Adrenal gland (tissue), 9 donors: ENCODE measurements at regions not wholly inside any gene's neighbourhood (a gene's known extent, or its start where the extent isn't known, plus 50 kb on each side); places are given as distances from the start of the nearest gene placed in this dataset.
A peak's percentile ranks its signal among the peaks of the same experiment; 100 is the strongest.

ENCODE experiments used
- DNase-seq, 7 donors: peaks; one replicate each; pipeline ENCODE4 v3.0.0-alpha.2; 2019 to 2020
- H3K27ac ChIP-seq, 5 donors: fragments of 200-600 bp; sonication (generic) in 4 of 5; 1 replicate in 3 of 5; 2 replicates in 2 of 5; pipeline versions ENCODE4 v1.5.1 to v1.8.0; 2016 to 2020; ENCODE audit warnings: mild to moderate bottlenecking in 1 of 5
- H3K27me3 ChIP-seq: fragments of 200-600 bp; 2 replicates; pipeline ENCODE4 v1.8.0; 2021
- H3K36me3 ChIP-seq, 2 donors: fragments of 200-600 bp; replicated peaks in 1 of 2; 1 replicate in 1 of 2; 2 replicates in 1 of 2; pipeline versions ENCODE4 v1.5.1 to v1.8.0; 2018 to 2022
- H3K4me1 ChIP-seq, 2 donors: fragments of 200-600 bp; replicated peaks in 1 of 2; 1 replicate in 1 of 2; 2 replicates in 1 of 2; pipeline versions ENCODE4 v1.5.1 to v1.8.0; 2018 to 2021
- H3K4me3 ChIP-seq, 4 donors: fragments of 200-600 bp; sonication (generic) in 3 of 4; one replicate each; pipeline ENCODE4 v1.5.1; 2016 to 2018
- H3K9me3 ChIP-seq, 3 donors: fragments of 200-600 bp; sonication (generic) in 1 of 3; replicated peaks in 1 of 3; 1 replicate in 2 of 3; 2 replicates in 1 of 3; pipeline versions ENCODE4 v1.5.1 to v1.8.0; 2016 to 2021
- POLR2A ChIP-seq, 2 donors: fragments of 450-650 bp; IDR thresholded peaks; one replicate each; pipeline ENCODE4 v1.6.1; 2017; ENCODE audit warnings: antibody characterized with exemption in 2 of 2, mild to moderate bottlenecking in 2 of 2, moderate library complexity in 1 of 2
- WGBS, 4 donors: extraction: QIAGEN DNeasy Blood & Tissue Kit in 2 of 4; methylation state at CpG; one replicate each; pipeline versions ENCODE4 v1.1.5 to v1.1.7; 2013 to 2017; 5-methylcytosine and 5-hydroxymethylcytosine counted together
- intact Hi-C, 2 donors: fragments of 100-400 bp; cut with DNase I; formaldehyde crosslinking; loops; one replicate each; pipeline versions ENCODE4 v1.14.1 to v1.15.0; 2022 to 2023
- TF ChIP-seq, protein P1 (sequence below), 6 experiments: fragments of 450-650 bp in 4 of 6; fragments of 200-600 bp in 2 of 6; sonication (generic) in 1 of 6; IDR thresholded peaks; 1 replicate in 5 of 6; 2 replicates in 1 of 6; pipeline versions ENCODE4 v1.5.1 to v1.8.0; 2016 to 2021; ENCODE audit warnings: antibody characterized with exemption in 6 of 6, mild to moderate bottlenecking in 2 of 6, moderate library complexity in 1 of 6
- donor health status: healthy with polysubstance abuse.
- donor health status: Bipolar disorder and iron deficiency.
- donor health status: DM: yes; HTN: yes; CAD: no.
- donor health status: DM: no; HTN: no; CAD: no.
- donor health status: DM: no; HTN: no; CAD: no.

DNA sequence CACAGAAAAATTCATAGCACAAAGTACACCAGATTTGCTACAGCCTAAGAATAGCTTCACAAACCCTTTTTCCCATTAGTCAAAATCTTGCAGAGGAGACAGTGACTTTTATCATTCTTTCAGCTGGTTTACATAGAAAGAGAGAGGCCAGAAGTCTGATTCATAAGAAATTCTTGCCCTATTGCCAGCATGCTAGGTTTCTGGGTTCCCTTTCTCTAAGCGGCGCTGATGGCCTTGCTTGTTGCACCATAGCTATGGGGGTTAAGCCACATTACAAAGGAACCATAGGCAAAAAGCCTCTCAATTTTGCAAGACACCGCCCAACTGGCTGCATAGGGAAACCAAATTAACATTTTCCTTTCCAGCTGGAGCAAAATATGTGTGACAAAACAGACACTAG, 87.4 kb downstream of the ZNF467 start:
- H3K27ac ChIP-seq = peak overlapping the region in 2 of 5 donors; percentile 18 to 48
- intact Hi-C loops = no loop called here
- H3K27me3 ChIP-seq = peaks cover 8% of the 10 kb centered on the region
- WGBS, 4 donors = 31 to 39% (median 36%) methylated on average over 3 of the region's 3 CpGs
- peaks cover 0 to 7% of the 10 kb centered on the region in 2 donors for H3K4me1 ChIP-seq
- DNase-seq = peak; percentile 27 to 81 (median 70)
- H3K36me3 ChIP-seq = no peaks in the 10 kb centered on the region
- no peaks in the 10 kb centered on the region for H3K9me3 ChIP-seq
- TF ChIP-seq, protein P1, sequence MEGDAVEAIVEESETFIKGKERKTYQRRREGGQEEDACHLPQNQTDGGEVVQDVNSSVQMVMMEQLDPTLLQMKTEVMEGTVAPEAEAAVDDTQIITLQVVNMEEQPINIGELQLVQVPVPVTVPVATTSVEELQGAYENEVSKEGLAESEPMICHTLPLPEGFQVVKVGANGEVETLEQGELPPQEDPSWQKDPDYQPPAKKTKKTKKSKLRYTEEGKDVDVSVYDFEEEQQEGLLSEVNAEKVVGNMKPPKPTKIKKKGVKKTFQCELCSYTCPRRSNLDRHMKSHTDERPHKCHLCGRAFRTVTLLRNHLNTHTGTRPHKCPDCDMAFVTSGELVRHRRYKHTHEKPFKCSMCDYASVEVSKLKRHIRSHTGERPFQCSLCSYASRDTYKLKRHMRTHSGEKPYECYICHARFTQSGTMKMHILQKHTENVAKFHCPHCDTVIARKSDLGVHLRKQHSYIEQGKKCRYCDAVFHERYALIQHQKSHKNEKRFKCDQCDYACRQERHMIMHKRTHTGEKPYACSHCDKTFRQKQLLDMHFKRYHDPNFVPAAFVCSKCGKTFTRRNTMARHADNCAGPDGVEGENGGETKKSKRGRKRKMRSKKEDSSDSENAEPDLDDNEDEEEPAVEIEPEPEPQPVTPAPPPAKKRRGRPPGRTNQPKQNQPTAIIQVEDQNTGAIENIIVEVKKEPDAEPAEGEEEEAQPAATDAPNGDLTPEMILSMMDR (IDR thresholded peaks at IDR 0.05) = no peak
- no peak for TF ChIP-seq POLR2A (IDR thresholded peaks at IDR 0.05)
- no peak overlapping the region for H3K4me3 ChIP-seq

DNA sequence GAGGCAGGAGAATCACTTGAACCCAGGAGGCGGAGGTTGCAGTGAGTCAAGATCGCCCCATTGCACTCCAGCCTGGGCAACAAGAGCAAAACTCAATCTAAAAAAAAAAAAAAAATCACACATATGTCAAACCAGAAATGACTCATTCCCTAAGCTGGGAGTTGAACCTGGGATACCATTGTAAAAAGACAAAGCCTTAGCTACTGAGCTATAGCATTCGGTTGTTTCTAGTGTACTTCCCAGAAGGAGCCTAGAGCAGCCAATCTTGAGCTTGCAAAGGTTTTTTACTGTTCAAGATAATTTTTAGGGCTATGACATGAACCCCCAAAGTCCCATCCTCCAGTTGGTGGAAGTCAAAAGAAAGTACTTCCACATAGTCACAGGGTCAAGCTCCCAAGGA, 87.9 kb downstream of the ZNF467 start:
- H3K27ac ChIP-seq = peak overlapping the region in 2 of 5 donors; percentile 18 to 29
- TF ChIP-seq, protein P1 (IDR thresholded peaks at IDR 0.05) = no peak
- TF ChIP-seq POLR2A (IDR thresholded peaks at IDR 0.05) = no peak
- intact Hi-C loops = no loop called here
- peaks cover 3% of the 10 kb centered on the region for H3K27me3 ChIP-seq
- no peak overlapping the region for H3K4me3 ChIP-seq
- no peaks in the 10 kb centered on the region for H3K36me3 ChIP-seq
- no peaks in the 10 kb centered on the region for H3K9me3 ChIP-seq
- H3K4me1 ChIP-seq = peaks cover 0 to 7% of the 10 kb centered on the region in 2 donors
- WGBS, 4 donors = 85 to 97% (median 92%) methylated on average over 3 of the region's 3 CpGs
- no peak for DNase-seq

DNA sequence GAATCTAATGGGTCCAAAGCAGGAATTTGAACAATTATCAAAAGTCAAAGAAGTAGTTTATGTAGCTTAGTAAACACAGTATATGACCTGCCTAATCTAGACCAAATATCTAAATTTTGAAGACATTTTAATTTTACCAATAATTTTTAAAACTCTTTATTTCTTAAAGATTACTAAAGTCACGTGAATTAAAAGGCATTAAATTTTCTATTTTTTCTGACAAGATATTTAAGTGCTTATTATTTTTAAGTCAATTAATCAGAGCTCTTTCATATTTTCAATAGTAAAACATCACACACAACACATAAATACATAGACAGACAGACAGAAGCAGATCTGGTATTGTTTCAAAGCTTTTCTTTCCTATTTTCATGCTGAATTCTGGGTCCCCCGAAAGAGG, 89.5 kb downstream of the ZNF467 start:
- TF ChIP-seq POLR2A (IDR thresholded peaks at IDR 0.05) = no peak
- TF ChIP-seq, protein P1 (IDR thresholded peaks at IDR 0.05) = no peak
- Histone ChIP-seq H3K36me3 (no peaks in the 10 kb centered on the region), H3K4me3 (no peak overlapping the region), H3K27ac (no peak overlapping the region), H3K9me3 (no peaks in the 10 kb centered on the region), H3K4me1 (peaks cover 0 to 7% of the 10 kb centered on the region in 2 donors), H3K27me3 (no peaks in the 10 kb centered on the region)
- intact Hi-C loops = no loop called here
- WGBS, 4 donors = 76 to 84% (median 79%) methylated on average over 2 of the region's 2 CpGs
- no peak for DNase-seq

DNA sequence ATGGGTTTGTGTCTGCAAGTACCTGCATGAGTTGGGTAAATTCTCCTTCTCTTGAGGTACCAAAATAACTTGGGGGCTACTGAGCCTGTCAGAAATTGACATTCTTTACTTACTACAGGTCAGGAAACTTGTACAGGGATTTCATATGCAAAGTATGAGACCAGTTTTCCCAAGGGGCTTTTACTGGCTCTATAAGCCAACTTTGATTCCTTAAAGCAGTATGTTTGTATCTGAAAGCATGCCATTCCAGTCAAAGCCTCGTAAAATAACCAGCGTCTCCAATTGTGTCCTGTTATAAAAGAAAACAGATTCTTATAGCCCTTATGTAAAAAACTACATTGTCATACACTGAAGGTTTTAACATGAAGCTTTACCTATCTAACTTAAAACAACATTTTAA, 90.2 kb downstream of the ZNF467 start:
- Histone ChIP-seq H3K4me1 (peaks cover 0 to 7% of the 10 kb centered on the region in 2 donors), H3K27ac (no peak overlapping the region), H3K27me3 (peaks cover 6% of the 10 kb centered on the region), H3K9me3 (no peaks in the 10 kb centered on the region), H3K36me3 (no peaks in the 10 kb centered on the region), H3K4me3 (no peak overlapping the region)
- intact Hi-C loops = no loop called here
- 70 to 78% (median 76%) methylated on average over 2 of the region's 2 CpGs for WGBS, 4 donors
- no peak for DNase-seq
- TF ChIP-seq, protein P1 (IDR thresholded peaks at IDR 0.05) = no peak
- TF ChIP-seq POLR2A (IDR thresholded peaks at IDR 0.05) = no peak
